K562 (cell line): ENCODE measurements at regions not wholly inside any gene's neighbourhood (a gene's known extent, or its start where the extent isn't known, plus 50 kb on each side); places are given as distances from the start of the nearest gene placed in this dataset.
A peak's percentile ranks its signal among the peaks of the same experiment; 100 is the strongest.

Experiments
- ATAC-seq: fragments of 200-7000 bp; cut with Tn5 transposase; 3 replicates; pipeline ENCODE4 v1.9.1; 2020; ENCODE audit warnings: moderate library complexity
- BruUV-seq: library from RNA; stranded (reverse); fragments of 400-500 nt; replicated peaks from 2 replicates; lab custom pipeline; 2021; lab: Mats Ljungman, UMichigan
- CTCF ChIA-PET: fragments of 300-600 bp; formaldehyde crosslinking; extraction: SDS; loops from one replicate; lab custom pipeline; 2021; ENCODE audit warnings: low intra/inter-chr PET ratio; lab: Yijun Ruan, JAX
- POLR2A ChIA-PET: fragments of 300-600, 350-650 bp; sonication (Branson Sonifier 250); formaldehyde crosslinking; extraction: SDS; loops from one replicate; lab custom pipeline; 2021; ENCODE audit warnings: antibody characterized with exemption, inconsistent platforms; lab: Yijun Ruan, JAX
- DNase-seq, 4 experiments: peaks; one replicate each; pipeline versions ENCODE4 v3.0.0 to v3.0.0-alpha.2; 2011 to 2018; ENCODE audit warnings: low spot score in 3 of 4, mixed read lengths in 3 of 4; ENCODE audit errors: extremely low read depth in 1 of 4
- FAIRE-seq: peaks from 2 replicates; lab custom pipeline; 2011; peaks lifted over from hg19 to GRCh38; lab: Jason Lieb, UNC
- H2AFZ ChIP-seq: 2 replicates; pipeline ENCODE4 v1.6.0; 2011; ENCODE audit warnings: low read depth, low read length, control low read depth, inconsistent platforms
- H3K27ac ChIP-seq: fragments of 200-600 bp; 3 replicates; pipeline ENCODE4 v1.8.0; 2011; ENCODE audit warnings: low read depth, mild to moderate bottlenecking, control low read depth, inconsistent platforms, low read length, moderate library complexity, mixed read lengths; ENCODE audit errors: extremely low read depth
- H3K27me3 ChIP-seq, 2 experiments: fragments of 300-600 bp in 1 of 2; 2 replicates in 1 of 2; 3 replicates in 1 of 2; pipeline versions ENCODE4 v1.6.0 to v1.8.0; 2011; ENCODE audit warnings: inconsistent platforms in 2 of 2, low read length in 2 of 2, mild to moderate bottlenecking in 1 of 2, mixed read lengths in 1 of 2, moderate library complexity in 1 of 2; ENCODE audit not compliant: control insufficient read depth in 2 of 2, insufficient read depth in 2 of 2
- H3K36me3 ChIP-seq: fragments of 300-600 bp; 3 replicates; pipeline ENCODE4 v1.8.0; 2011; ENCODE audit warnings: mild to moderate bottlenecking, low read length, inconsistent platforms; ENCODE audit not compliant: control insufficient read depth, insufficient read depth
- H3K4me1 ChIP-seq, 2 experiments: fragments of 200-600 bp in 1 of 2; replicated peaks in 1 of 2; 2 replicates in 1 of 2; 3 replicates in 1 of 2; pipeline versions ENCODE4 v1.5.1 to v1.8.0; 2011; ENCODE audit warnings: inconsistent platforms in 2 of 2, low read length in 2 of 2, mild to moderate bottlenecking in 1 of 2, mixed read lengths in 1 of 2, moderate library complexity in 1 of 2; ENCODE audit not compliant: control insufficient read depth in 2 of 2, insufficient read depth in 2 of 2
- H3K4me2 ChIP-seq: 2 replicates; pipeline ENCODE4 v1.6.1; 2011; ENCODE audit warnings: low read length, control low read depth, inconsistent platforms, mixed read lengths; ENCODE audit not compliant: insufficient read depth
- H3K4me3 ChIP-seq: fragments of 200-600 bp; sonication (generic), shearing (Covaris generic); 2 replicates; pipeline ENCODE4 v1.5.1; 2016; ENCODE audit warnings: control low read depth, inconsistent platforms
- H3K79me2 ChIP-seq: fragments of 200-600 bp; 3 replicates; pipeline ENCODE4 v1.8.0; 2011; ENCODE audit warnings: low read length, inconsistent platforms; ENCODE audit not compliant: control insufficient read depth, insufficient read depth
- H3K9ac ChIP-seq, 2 experiments: 2 replicates each; pipeline versions ENCODE4 v1.6.0 to v1.6.1; 2011; ENCODE audit warnings: low read depth in 2 of 2, low read length in 2 of 2, control low read depth in 1 of 2, inconsistent platforms in 1 of 2, mild to moderate bottlenecking in 1 of 2, mixed read lengths in 1 of 2; ENCODE audit not compliant: insufficient read depth in 1 of 2
- H3K9me1 ChIP-seq: one replicate; pipeline ENCODE4 v1.6.0; 2011; ENCODE audit warnings: inconsistent platforms, mild to moderate bottlenecking, low read length, moderate library complexity; ENCODE audit not compliant: control insufficient read depth, insufficient read depth
- H3K9me3 ChIP-seq: replicated peaks from 2 replicates; pipeline ENCODE4 v1.5.1; 2011; ENCODE audit warnings: low read depth, low read length, inconsistent platforms; ENCODE audit not compliant: control insufficient read depth, insufficient read depth
- H4K20me1 ChIP-seq: replicated peaks from 2 replicates; pipeline ENCODE4 v1.6.1; 2011; ENCODE audit warnings: low read length, inconsistent platforms, mixed read lengths; ENCODE audit not compliant: control insufficient read depth, insufficient read depth
- ARID1B ChIP-seq: fragments of 450-650 bp; IDR thresholded peaks from 2 replicates; pipeline ENCODE4 v1.6.1; 2016; ENCODE audit warnings: antibody characterized with exemption, mild to moderate bottlenecking, inconsistent platforms
- PBX2 ChIP-seq, 2 experiments: IDR thresholded peaks in 1 of 2; conservative IDR thresholded peaks in 1 of 2; 2 replicates each; pipeline ENCODE4 v1.6.1; 2016; ENCODE audit warnings: low read depth in 2 of 2, mild to moderate bottlenecking in 1 of 2, missing compliant biosample characterization in 1 of 2, missing genetic modification characterization in 1 of 2, moderate library complexity in 1 of 2
- TFE3 ChIP-seq: fragments of 450-650 bp; formaldehyde crosslinking; IDR thresholded peaks from 2 replicates; pipeline ENCODE4 v1.4.0; 2020; ENCODE audit warnings: mild to moderate bottlenecking, mixed read lengths
- WGBS: fragments of 100-300 bp; shearing (Covaris generic); methylation state at CpG from one replicate; pipeline ENCODE4 v1.1.6; 2016; ENCODE audit warnings: low coverage, mixed read lengths; ENCODE audit not compliant: insufficient coverage; ENCODE audit errors: missing lambda C conversion rate; 5-methylcytosine and 5-hydroxymethylcytosine counted together
- in situ Hi-C: fragments of 300-500 bp; cut with MboI; formaldehyde crosslinking; loops from 4 replicates; pipeline ENCODE4 v1.15.0; 2018; ENCODE audit warnings: inconsistent platforms, mixed read lengths
- intact Hi-C: fragments of 100-400 bp; cut with micrococcal nuclease; formaldehyde crosslinking; loops from 2 replicates; pipeline ENCODE4 v1.14.2; 2022

- TF ChIP-seq PBX2 (CRISPR knock-in tag; IDR thresholded peaks at IDR 0.05; ENCODE audit: low read depth), result no peak
- TF ChIP-seq PBX2 (tag; conservative IDR thresholded peaks at IDR 0.05; ENCODE audit: low read depth), result peak; percentile 53
These were observed 182.5 kb downstream of the VRK1 start (continued) for GRCh38 chr14:96979611-96980074.

GRCh38 chr14:96980835-96981234, 183.7 kb downstream of the VRK1 start:
- Histone ChIP-seq H3K9me1 (no peaks in the 10 kb centered on the region), H3K4me3 (no peak overlapping the region), H3K79me2 (no peaks in the 10 kb centered on the region), H3K27me3 (peaks cover 5 to 26% of the 10 kb centered on the region in 2 experiments; a peak in 4 of 5 replicates), H3K9me3 (no peaks in the 10 kb centered on the region), H2AFZ (no peak overlapping the region), H3K9ac (no peak overlapping the region), H3K36me3 (no peaks in the 10 kb centered on the region), H3K4me2 (no peak overlapping the region), H3K27ac (no peak overlapping the region), H3K4me1 (no peaks in the 10 kb centered on the region), H4K20me1 (no peaks in the 10 kb centered on the region)
- in situ Hi-C loops (no loop called here), intact Hi-C loops (no loop called here)
- CTCF ChIA-PET, result interaction anchor here (0.6 kb wide), 1 partner anchor 243 kb away, joined by 3 read pairs; no protein-coding TSS in a partner anchor
- POLR2A ChIA-PET, result interaction anchor here (0.7 kb wide), 1 partner anchor 137 kb away, joined by 5 read pairs; no protein-coding TSS in a partner anchor
- DNase-seq (no peak), ATAC-seq (no peak), FAIRE-seq (no peak)
- BruUV-seq, result no TSS peak
- WGBS, result 5% methylated on average over 3 of the region's 4 CpGs
- TF ChIP-seq ARID1B (no peak), TFE3 (0 out of 2 replicates have a peak, but pooled peaks have one; percentile 33)
